GM19372 (cell line): ENCODE measurements at regions not wholly inside any gene's neighbourhood (a gene's known extent, or its start where the extent isn't known, plus 50 kb on each side); places are given as distances from the start of the nearest gene placed in this dataset.
"Not testable (repeated sequence)": the region's sequence is repeated elsewhere in the genome, so short reads cannot be mapped to it uniquely, and the experiment has no call there.

Source experiments
- ATAC-seq: cut with Tn5 transposase; IDR thresholded peaks from one replicate; pipeline ENCODE4 v1.9.1; 2021; ENCODE audit warnings: mild to moderate bottlenecking, low read depth, moderate library complexity; ENCODE audit not compliant: unreplicated experiment

- ATAC-seq, result no peak
Measured at GRCh38 chr2:52639692-52640091, 1127.9 kb upstream of the CHAC2 start.

DNA sequence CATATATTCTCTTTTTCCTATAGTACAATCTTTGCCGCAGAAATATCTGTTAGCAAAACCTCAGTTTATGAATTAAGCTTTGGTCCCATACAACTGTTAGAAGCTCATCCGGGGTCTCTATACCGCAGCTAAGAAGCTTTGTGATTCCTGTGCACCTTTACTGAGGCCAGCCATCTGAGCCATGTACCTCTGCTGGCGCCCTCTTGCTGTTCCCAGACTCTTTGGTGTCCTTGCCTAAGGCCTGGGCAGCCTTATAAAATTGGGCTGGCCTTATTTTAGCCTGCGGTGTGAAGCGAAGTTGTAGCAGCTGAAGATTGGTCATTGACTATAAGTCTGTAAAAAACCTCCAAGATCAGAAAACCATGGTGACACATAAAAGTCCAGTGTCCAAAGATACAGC, 1135.1 kb upstream of the CHAC2 start:
- ATAC-seq, result no peak

DNA sequence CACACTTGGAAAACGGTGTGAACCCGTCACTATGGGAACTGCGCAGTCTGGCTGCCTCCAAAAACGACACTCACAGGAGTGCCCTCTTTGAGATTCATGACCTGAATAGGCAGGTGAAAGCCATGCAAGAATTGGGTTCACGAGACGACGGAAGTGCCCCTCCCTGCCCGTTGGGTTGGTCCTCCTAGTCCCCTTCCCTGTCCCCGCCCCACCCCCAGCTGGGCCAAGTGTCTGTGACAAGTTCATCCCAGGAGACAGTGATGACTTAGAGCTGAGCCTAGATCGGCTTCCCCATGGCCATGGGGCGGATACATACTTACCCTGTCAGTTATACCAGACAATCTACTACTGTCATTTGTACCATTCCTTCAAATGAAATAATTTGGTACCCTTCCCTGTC, 1137.7 kb upstream of the CHAC2 start:
- no peak for ATAC-seq

DNA sequence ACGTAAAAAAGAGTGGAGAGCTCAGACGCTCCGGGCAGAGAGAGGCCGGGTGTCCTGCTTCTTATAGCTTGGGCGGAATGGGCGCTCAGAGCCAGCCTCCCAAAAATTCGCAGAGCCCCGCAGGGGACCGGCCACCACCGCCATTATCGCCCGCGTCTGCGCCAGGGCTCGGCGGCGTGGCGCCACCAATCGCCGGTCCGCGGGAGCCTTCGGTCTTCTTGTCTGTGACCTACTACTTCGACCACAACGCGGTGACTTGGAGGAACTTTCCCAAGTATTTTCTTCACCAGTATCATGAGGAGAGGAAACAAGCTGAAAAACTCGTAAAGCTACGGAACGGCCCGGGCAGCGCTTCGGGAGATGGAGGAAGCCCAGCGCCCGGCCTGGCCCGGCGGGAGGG, 1138.1 kb upstream of the CHAC2 start:
- no peak for ATAC-seq

DNA sequence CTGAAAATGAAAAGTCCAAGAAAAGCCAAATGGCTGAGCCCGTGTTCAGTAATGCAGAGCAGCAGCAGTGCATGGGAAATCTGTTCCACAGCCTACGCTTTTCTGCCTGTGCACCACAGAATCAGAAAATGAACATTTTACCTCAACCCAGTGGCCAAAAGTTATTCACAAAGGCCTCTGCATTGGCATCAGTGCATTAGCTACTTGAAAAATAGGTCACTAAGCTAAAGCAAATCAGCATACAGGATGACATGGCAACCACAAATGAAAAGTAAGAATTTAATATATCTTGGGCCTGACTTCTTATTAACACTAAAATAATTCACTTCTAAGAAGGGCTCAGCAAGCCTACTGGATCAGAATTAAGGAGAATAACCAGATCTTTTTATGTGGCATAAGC, 1145.3 kb upstream of the CHAC2 start:
- ATAC-seq, result no peak

DNA sequence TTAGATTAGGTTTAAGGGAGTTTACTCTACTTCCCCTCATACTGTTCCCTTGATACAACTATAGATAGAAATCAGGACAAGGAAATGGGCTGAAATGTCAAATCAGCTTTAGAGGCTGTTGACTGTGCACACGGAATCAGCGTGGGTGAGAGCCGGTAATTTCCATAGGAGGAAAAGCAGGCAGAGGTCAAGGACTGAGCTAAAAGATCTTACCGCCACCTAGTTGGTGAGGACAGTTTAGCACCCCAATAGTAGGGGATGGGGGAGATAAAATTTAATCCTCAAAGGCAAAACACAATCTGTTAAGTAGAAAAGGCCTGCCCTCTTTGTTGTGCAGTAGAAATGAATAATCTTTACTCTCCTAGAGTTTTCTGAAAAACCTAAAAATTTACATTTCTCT, 1154.5 kb upstream of the CHAC2 start:
- ATAC-seq, result no peak

DNA sequence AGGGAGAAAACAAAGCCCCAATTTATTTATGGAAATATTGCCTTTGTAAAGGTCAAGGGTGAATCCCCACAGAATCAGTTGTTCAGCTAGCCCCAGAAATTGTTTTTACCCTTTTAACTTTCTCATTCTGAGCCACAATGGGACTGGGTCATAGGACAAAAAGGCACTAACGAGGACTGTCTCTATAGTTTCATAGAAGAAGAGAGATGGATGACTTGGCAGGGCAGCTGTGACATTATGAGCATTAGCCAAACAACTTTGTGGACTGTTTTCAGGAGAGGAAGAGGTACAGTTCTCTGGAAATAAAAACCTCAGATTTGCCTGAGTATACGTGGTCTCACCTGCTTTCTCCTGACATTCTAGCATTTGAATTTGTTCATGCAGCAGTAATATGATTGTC, 1155.8 kb upstream of the CHAC2 start:
- ATAC-seq, result no peak

- ATAC-seq, result no peak
Measured at GRCh38 chr2:52608030-52608429, 1159.6 kb upstream of the CHAC2 start.

- ATAC-seq, result no peak
Measured at GRCh38 chr2:52597346-52597745, 1170.3 kb upstream of the CHAC2 start.

DNA sequence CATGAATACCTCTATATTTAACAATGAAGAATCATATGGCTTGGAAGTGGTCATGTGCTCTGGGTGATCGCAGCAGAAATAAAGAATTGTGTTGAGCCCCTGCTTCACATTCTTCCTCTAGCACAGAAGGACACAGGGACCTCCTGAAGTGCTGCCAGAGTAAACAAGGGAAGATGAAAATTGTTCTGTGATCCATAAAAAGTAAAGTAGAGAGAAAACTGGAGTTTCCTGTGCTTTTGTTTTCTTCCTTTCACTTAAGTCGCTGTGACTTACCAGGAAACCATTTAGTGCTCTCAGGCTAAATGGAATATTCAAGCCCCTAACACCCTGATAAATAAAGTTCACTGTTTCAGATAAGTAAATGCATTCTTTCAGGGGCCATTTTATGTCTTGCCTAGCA, 1173.6 kb upstream of the CHAC2 start:
- ATAC-seq, result no peak

DNA sequence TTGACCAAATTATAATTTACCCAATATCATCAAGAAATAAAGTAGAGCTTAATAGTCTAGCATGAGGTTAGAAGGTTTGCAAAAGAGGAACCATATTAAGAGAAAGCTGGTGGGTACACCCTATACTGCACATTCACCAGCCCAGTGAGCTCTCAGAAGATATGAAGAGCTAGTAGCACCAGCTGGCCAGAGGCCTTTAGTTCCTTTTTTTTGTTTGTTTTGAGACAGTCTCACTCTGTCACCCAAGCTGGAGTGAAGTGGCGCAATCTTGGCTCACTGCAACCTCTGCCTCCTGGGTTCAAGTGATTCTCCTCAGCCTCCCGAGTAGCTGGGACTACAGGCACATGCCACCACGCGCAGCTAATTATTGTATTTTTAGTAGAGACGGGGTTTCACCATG, 1183.5 kb upstream of the CHAC2 start:
- ATAC-seq, result not testable (repeated sequence)

DNA sequence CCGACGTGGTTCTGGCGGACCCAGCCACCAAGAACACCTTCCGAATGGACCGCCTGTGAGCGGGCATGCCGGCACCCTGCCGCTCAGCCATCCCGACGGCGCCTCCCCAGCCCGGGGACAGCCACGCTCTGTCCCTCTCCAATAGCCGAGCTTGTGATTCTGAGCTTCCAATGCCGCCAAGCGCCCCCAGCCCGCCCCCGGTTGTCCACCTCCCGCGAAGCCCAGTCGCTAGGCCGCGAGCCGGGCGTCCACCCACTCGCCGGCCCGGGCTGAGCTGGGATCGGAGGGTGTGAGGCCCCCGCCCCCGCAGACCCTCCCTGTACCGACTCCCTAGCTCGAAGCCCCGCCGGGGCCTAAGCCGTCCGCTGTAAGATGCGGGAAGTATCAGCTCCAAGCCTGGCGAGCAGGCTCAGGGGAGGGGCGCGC, 1195.1 kb upstream of the CHAC2 start:
- no peak for ATAC-seq

GRCh38 chr2:52571380-52572347, 1195.9 kb upstream of the CHAC2 start:
- ATAC-seq, result no peak

GRCh38 chr2:52570716-52571115, 1196.9 kb upstream of the CHAC2 start:
- no peak for ATAC-seq

GRCh38 chr2:52563151-52563550, 1204.5 kb upstream of the CHAC2 start:
- ATAC-seq, result no peak

DNA sequence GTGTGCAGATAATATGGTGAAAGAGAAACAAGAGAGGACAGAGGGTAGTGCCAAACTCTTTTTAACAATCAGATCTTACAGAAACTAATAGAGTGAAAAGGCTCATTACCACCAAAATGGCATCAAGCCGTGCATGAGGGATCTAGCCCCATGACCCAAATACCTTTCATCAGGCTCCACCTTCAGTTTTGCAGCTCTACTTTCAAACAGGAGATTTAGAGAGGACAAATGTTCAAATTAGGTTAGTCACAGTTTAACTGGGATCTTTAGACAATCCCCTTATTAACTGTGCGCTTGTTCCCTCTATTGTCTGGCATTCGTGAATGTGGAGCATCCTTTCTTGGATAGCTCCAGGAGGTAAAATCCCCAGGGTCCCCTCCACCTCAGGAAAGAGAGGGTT, 1209.3 kb upstream of the CHAC2 start:
- no peak for ATAC-seq

DNA sequence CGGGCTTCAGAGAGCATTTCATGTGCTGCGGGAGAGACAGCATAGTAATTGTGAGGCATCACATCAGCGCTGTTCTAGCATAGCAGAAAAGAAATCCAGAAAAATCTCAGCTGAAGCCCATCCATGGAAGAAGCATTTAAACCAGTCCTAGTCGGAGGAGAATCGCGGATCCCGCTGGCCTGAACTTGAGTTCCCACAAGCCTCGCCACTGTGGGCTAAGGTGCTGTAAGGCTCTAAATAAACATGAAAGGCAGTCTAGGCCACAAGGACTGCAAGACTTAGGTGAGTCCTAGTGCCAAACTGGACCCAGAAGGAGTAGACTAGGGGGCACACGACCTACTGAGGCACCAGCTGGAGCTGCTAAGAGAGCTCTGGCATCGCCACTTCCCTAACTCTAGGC, 1225.3 kb upstream of the CHAC2 start:
- ATAC-seq, result no peak

- ATAC-seq, result no peak
Measured at GRCh38 chr2:52539026-52539970, 1228.3 kb upstream of the CHAC2 start.

DNA sequence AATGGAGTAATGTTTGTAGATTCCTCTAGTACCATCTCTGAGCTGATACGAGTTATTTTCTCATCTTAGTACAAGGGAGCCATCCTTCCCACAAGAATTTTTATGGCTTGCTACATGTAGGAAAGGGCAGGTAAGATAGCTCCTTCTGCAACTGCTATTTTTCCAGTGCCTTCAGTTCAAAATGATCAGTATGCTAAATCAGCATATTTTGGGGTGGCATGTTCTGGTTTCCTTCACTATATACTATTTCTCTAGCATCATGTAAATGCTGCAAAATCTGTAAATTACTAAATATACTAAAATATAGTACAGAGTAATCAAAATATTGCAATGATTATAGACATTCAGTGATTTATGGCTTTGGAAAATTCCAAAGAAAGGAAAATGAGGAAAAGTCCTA, 1230.0 kb upstream of the CHAC2 start:
- ATAC-seq, result no peak

DNA sequence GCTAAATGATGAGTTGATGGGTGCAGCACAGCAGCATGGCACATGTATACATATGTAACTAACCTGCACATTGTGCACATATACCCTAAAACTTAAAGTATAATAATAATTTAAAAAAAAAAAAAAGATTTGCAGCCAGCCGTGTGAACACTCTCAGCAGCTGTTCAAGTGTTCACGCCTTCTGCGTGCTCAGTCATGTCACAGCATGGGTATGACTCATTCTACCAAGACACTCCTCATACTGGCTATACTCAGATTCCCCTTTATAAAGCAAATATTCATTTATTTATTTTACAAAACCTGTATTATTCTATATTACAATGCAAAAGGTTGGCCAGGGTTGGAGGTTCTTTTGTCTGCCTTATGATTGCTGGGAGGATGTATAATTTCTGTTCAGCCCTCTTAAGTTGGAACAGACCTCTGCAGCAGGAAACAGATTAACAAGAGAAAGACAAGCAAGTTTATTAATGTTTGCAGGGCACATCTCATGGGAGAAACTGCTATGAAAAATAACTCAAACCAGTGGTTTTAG, 1230.6 kb upstream of the CHAC2 start:
- ATAC-seq, result no peak

DNA sequence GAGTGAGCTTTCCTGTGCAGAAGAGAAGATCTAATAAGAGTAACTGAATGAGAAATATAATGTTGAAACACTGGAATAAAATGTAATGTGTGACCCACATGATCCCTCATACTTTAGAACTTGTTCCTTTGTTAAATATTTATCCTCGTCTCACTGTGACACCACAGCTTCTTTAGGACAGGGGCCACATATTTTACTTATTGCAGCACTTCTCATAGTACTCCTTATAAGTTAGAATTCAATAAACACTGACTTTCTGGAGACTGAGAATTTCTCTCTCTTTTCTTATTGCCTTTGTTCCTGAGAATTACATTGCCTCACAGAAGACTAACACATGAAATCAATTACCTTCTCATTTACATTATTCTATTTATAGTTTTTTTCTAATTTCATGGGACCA, 1234.6 kb upstream of the CHAC2 start:
- ATAC-seq, result no peak
